ENCODE measurements at regions not wholly inside any gene's neighbourhood (a gene's known extent, or its start where the extent isn't known, plus 50 kb on each side); places are given as distances from the start of the nearest gene placed in this dataset.

- intact Hi-C loops (cut with micrococcal nuclease; ENCODE audit: unreplicated experiment): no loop called here
- Histone ChIP-seq H3K4me2 (ENCODE audit: control insufficient read depth, insufficient read depth) (no peak overlapping the region), H3K27ac (ENCODE audit: control insufficient read depth, insufficient read depth) (no peak overlapping the region), H4K20me1 (ENCODE audit: control insufficient read depth, insufficient read depth) (no peaks in the 10 kb centered on the region), H3K79me2 (ENCODE audit: control insufficient read depth, insufficient read depth, low read length) (no peaks in the 10 kb centered on the region), H2AFZ (ENCODE audit: control insufficient read depth, low read depth, low read length) (no peak overlapping the region), H3K9ac (ENCODE audit: control insufficient read depth, insufficient read depth, low read length) (no peak overlapping the region), H3K4me1 (ENCODE audit: control insufficient read depth, insufficient read depth, low read length) (no peaks in the 10 kb centered on the region), H3K9me3 (replicated peaks; ENCODE audit: control insufficient read depth, insufficient read depth, low read length) (no peaks in the 10 kb centered on the region), H3K4me3 (no peak overlapping the region), H3K36me3 (ENCODE audit: control insufficient read depth in 2 of 2, insufficient read depth in 2 of 2, low read length in 1 of 2) (no peaks in the 10 kb centered on the region), H3K27me3 (replicated peaks in 1 of 2; ENCODE audit: control insufficient read depth in 2 of 2, insufficient read depth in 2 of 2, low read length in 1 of 2) (no peaks in the 10 kb centered on the region; a peak in 1 of 4 replicates)
- BruUV-seq (replicated peaks): no TSS peak
- 11% methylated on average over 1 of the region's 1 CpG for WGBS (ENCODE audit: insufficient coverage, insufficient replicate concordance, low lambda C conversion rate, missing lambda C conversion rate)
- ChIA-PET RAD21 (ENCODE audit: unreplicated experiment) (no interaction called here), SMC1A (ENCODE audit: uncharacterized antibody, unreplicated experiment) (no interaction called here), POLR2A (no interaction called here), CTCF (no interaction called here)
- FAIRE-seq (no peak), DNase-seq (ENCODE audit: low read depth, low spot score) (no peak), ATAC-seq (no peak)
- in situ Hi-C loops (cut with MboI): no loop called here
- no peak for TF ChIP-seq PKNOX1 (IDR thresholded peaks at IDR 0.05)
- TF ChIP-seq SP1 (IDR thresholded peaks at IDR 0.05; ENCODE audit: low read depth, low read length): no peak
- no peak for TF ChIP-seq POU2F2 (IDR thresholded peaks at IDR 0.05; ENCODE audit: borderline replicate concordance, low read depth, low read length)
Measured at GRCh38 chr7:12963435-12963834, 276.0 kb downstream of the ARL4A start.

GRCh38 chr7:12964836-12965235 lies 277.4 kb downstream of the ARL4A start:
- H3K36me3 ChIP-seq (ENCODE audit: control insufficient read depth in 2 of 2, insufficient read depth in 2 of 2, low read length in 1 of 2): no peaks in the 10 kb centered on the region
- no peak overlapping the region for H3K4me2 ChIP-seq (ENCODE audit: control insufficient read depth, insufficient read depth)
- H3K4me3 ChIP-seq: no peak overlapping the region
- RAD21 ChIA-PET (ENCODE audit: unreplicated experiment): no interaction called here
- ATAC-seq (no peak), FAIRE-seq (no peak), DNase-seq (ENCODE audit: low read depth, low spot score) (no peak)
- no peak overlapping the region for H3K9ac ChIP-seq (ENCODE audit: control insufficient read depth, insufficient read depth, low read length)
- H4K20me1 ChIP-seq (ENCODE audit: control insufficient read depth, insufficient read depth): no peaks in the 10 kb centered on the region
- BruUV-seq (replicated peaks): no TSS peak
- in situ Hi-C loops (cut with MboI): no loop called here
- WGBS (ENCODE audit: insufficient coverage, insufficient replicate concordance, low lambda C conversion rate, missing lambda C conversion rate): 7% methylated on average over 4 of the region's 4 CpGs
- CTCF ChIA-PET: no interaction called here
- intact Hi-C loops (cut with micrococcal nuclease; ENCODE audit: unreplicated experiment): no loop called here
- TF ChIP-seq ZBED1 (IDR thresholded peaks at IDR 0.05; ENCODE audit: borderline replicate concordance): no peak
- TF ChIP-seq SUZ12 (IDR thresholded peaks at IDR 0.05; ENCODE audit: unreplicated experiment): no peak
- TF ChIP-seq SREBF1 (IDR thresholded peaks at IDR 0.05; ENCODE audit: low read length): no peak
- TF ChIP-seq TCF7 (IDR thresholded peaks at IDR 0.05; ENCODE audit: borderline replicate concordance): no peak
- TF ChIP-seq NFYA (IDR thresholded peaks at IDR 0.05; ENCODE audit: borderline replicate concordance, low read depth, low read length): no peak
- no peak for TF ChIP-seq SMAD1 (IDR thresholded peaks at IDR 0.05; ENCODE audit: low read depth, partially characterized antibody)
- TF ChIP-seq NR2C1 (IDR thresholded peaks at IDR 0.05): no peak
- no peak for TF ChIP-seq NRF1 (conservative IDR thresholded peaks at IDR 0.05; ENCODE audit: low read depth, low read length)
- TF ChIP-seq NBN (IDR thresholded peaks at IDR 0.05): no peak
- no peaks in the 10 kb centered on the region for H3K79me2 ChIP-seq (ENCODE audit: control insufficient read depth, insufficient read depth, low read length)
- SMC1A ChIA-PET (ENCODE audit: uncharacterized antibody, unreplicated experiment): no interaction called here
- H3K9me3 ChIP-seq (replicated peaks; ENCODE audit: control insufficient read depth, insufficient read depth, low read length): no peaks in the 10 kb centered on the region
- no peaks in the 10 kb centered on the region; a peak in 1 of 4 replicates for H3K27me3 ChIP-seq (replicated peaks in 1 of 2; ENCODE audit: control insufficient read depth in 2 of 2, insufficient read depth in 2 of 2, low read length in 1 of 2)
- POLR2A ChIA-PET: no interaction called here
- no peak overlapping the region for H3K27ac ChIP-seq (ENCODE audit: control insufficient read depth, insufficient read depth)
- no peak overlapping the region for H2AFZ ChIP-seq (ENCODE audit: control insufficient read depth, low read depth, low read length)
- no peaks in the 10 kb centered on the region for H3K4me1 ChIP-seq (ENCODE audit: control insufficient read depth, insufficient read depth, low read length)

Measured in GM12878 (cell line).